SK-N-MC (cell line): ENCODE measurements at regions not wholly inside any gene's neighbourhood (a gene's known extent, or its start where the extent isn't known, plus 50 kb on each side); places are given as distances from the start of the nearest gene placed in this dataset.

Experiments used
- EZH2 ChIP-seq: fragments of 200-600 bp; sonication (generic); IDR thresholded peaks from one replicate; pipeline ENCODE4 v1.6.1; 2017; ENCODE audit warnings: antibody characterized with exemption
- FOXP2 ChIP-seq: optimal IDR thresholded peaks from 2 replicates; pipeline ENCODE3; 2011; ENCODE audit warnings: mild to moderate bottlenecking, moderate library complexity; ENCODE audit not compliant: insufficient read depth; ENCODE audit errors: extremely low read length, control extremely low read depth
- POLR2AphosphoS5 ChIP-seq: IDR thresholded peaks from 2 replicates; pipeline ENCODE4 v1.6.1; 2012; ENCODE audit warnings: mild to moderate bottlenecking, low read depth, low read length, borderline replicate concordance

- no peak for TF ChIP-seq EZH2
- no peak for TF ChIP-seq POLR2AphosphoS5
- TF ChIP-seq FOXP2: no peak
These were observed 53.1 kb upstream of the EIF2S2 start for GRCh38 chr20:34165018-34165619.
